Stimulated activated CD4-positive, alpha-beta T cell treated with anti-CD3 and anti-CD28 coated beads, Interleukin-4, amount 100 ng/mL, for 48 hours (primary cell): ENCODE measurements at regions not wholly inside any gene's neighbourhood (a gene's known extent, or its start where the extent isn't known, plus 50 kb on each side); places are given as distances from the start of the nearest gene placed in this dataset.
"Not testable (repeated sequence)": the region's sequence is repeated elsewhere in the genome, so short reads cannot be mapped to it uniquely, and the experiment has no call there.

Source experiments
- DNase-seq, 2 donors: peaks; one replicate each; pipeline ENCODE4 v3.0.0-alpha.2; 2020; ENCODE audit warnings: low read depth in 2 of 2

GRCh38 chr7:113247198-113247597 lies 128.8 kb upstream of the SMIM30 start:
- DNase-seq, result no peak

GRCh38 chr7:113246738-113247137 lies 128.4 kb upstream of the SMIM30 start:
- DNase-seq, result no peak

GRCh38 chr7:113232885-113233284 lies 114.5 kb upstream of the SMIM30 start:
- DNase-seq, result no peak

- DNase-seq, result no peak
Observed at GRCh38 chr7:113230691-113231090, 112.3 kb upstream of the SMIM30 start.

GRCh38 chr7:113217314-113217713 lies 99.0 kb upstream of the SMIM30 start:
- DNase-seq, result no peak

GRCh38 chr7:113216038-113216437 lies 97.7 kb upstream of the SMIM30 start:
- DNase-seq, result no peak

- DNase-seq, result no peak
Observed at GRCh38 chr7:113209449-113210203, 91.3 kb upstream of the SMIM30 start.

GRCh38 chr7:113207931-113208330 lies 89.6 kb upstream of the SMIM30 start:
- no peak for DNase-seq

GRCh38 chr7:113207441-113207840 lies 89.1 kb upstream of the SMIM30 start:
- DNase-seq, result no peak

GRCh38 chr7:113204415-113204814 lies 86.1 kb upstream of the SMIM30 start:
- DNase-seq, result no peak

GRCh38 chr7:113202284-113202683 lies 83.9 kb upstream of the SMIM30 start:
- DNase-seq, result no peak

- no peak for DNase-seq
Observed at GRCh38 chr7:113200281-113200680, 81.9 kb upstream of the SMIM30 start.

- no peak for DNase-seq
Observed at GRCh38 chr7:113199841-113200240, 81.5 kb upstream of the SMIM30 start.

- no peak for DNase-seq
Observed at GRCh38 chr7:113199136-113199535, 80.8 kb upstream of the SMIM30 start.

GRCh38 chr7:113198226-113198625 lies 79.9 kb upstream of the SMIM30 start:
- no peak for DNase-seq

GRCh38 chr7:113197274-113197673 lies 78.9 kb upstream of the SMIM30 start:
- DNase-seq, result no peak

- DNase-seq, result no peak
Observed at GRCh38 chr7:113188396-113188795, 70.0 kb upstream of the SMIM30 start.

GRCh38 chr7:113179313-113179712 lies 61.0 kb upstream of the SMIM30 start:
- no peak for DNase-seq

- no peak for DNase-seq
Observed at GRCh38 chr7:113176836-113177235, 58.5 kb upstream of the SMIM30 start.

GRCh38 chr7:113176180-113176579 lies 57.8 kb upstream of the SMIM30 start:
- not testable (repeated sequence) for DNase-seq

GRCh38 chr7:113175525-113176104 lies 57.3 kb upstream of the SMIM30 start:
- DNase-seq, result no peak

GRCh38 chr7:113172726-113173125 lies 54.4 kb upstream of the SMIM30 start:
- DNase-seq, result no peak

- DNase-seq, result no peak
Observed at GRCh38 chr7:113170591-113170990, 52.2 kb upstream of the SMIM30 start.
